Amniotic stem cell (primary cell): ENCODE measurements at regions not wholly inside any gene's neighbourhood (a gene's known extent, or its start where the extent isn't known, plus 50 kb on each side); places are given as distances from the start of the nearest gene placed in this dataset.
A peak's percentile ranks its signal among the peaks of the same experiment; 100 is the strongest.
"Not testable (repeated sequence)": the region's sequence is repeated elsewhere in the genome, so short reads cannot be mapped to it uniquely, and the experiment has no call there.

Source experiments
- DNase-seq: peaks from one replicate; lab custom pipeline; 2025; lab: John Stamatoyannopoulos, UW

GRCh38 chr7:79778786-79779770, 325.6 kb upstream of the MAGI2 start:
- peak; percentile 55 for DNase-seq

GRCh38 chr7:79775911-79776310, 322.4 kb upstream of the MAGI2 start:
- DNase-seq: no peak

GRCh38 chr7:79774150-79774549, 320.7 kb upstream of the MAGI2 start:
- DNase-seq: no peak

GRCh38 chr7:79770970-79771369, 317.5 kb upstream of the MAGI2 start:
- no peak for DNase-seq

- DNase-seq: no peak
Observed at GRCh38 chr7:79770063-79770462, 316.6 kb upstream of the MAGI2 start.

GRCh38 chr7:79767876-79768560, 314.6 kb upstream of the MAGI2 start:
- DNase-seq: not testable (repeated sequence)

- not testable (repeated sequence) for DNase-seq
Observed at GRCh38 chr7:79767192-79767591, 313.7 kb upstream of the MAGI2 start.

- DNase-seq: no peak
Observed at GRCh38 chr7:79761876-79762429, 308.5 kb upstream of the MAGI2 start.

GRCh38 chr7:79750941-79751340, 297.5 kb upstream of the MAGI2 start:
- DNase-seq: not testable (repeated sequence)

GRCh38 chr7:79749856-79750255, 296.4 kb upstream of the MAGI2 start:
- DNase-seq: no peak

GRCh38 chr7:79741684-79742083, 288.2 kb upstream of the MAGI2 start:
- no peak for DNase-seq

GRCh38 chr7:79740076-79740475, 286.6 kb upstream of the MAGI2 start:
- DNase-seq: no peak

- DNase-seq: not testable (repeated sequence)
Observed at GRCh38 chr7:79739036-79739709, 285.7 kb upstream of the MAGI2 start.

GRCh38 chr7:79736418-79736817, 283.0 kb upstream of the MAGI2 start:
- no peak for DNase-seq

GRCh38 chr7:79735012-79735411, 281.5 kb upstream of the MAGI2 start:
- no peak for DNase-seq

- DNase-seq: no peak
Observed at GRCh38 chr7:79734181-79734580, 280.7 kb upstream of the MAGI2 start.

GRCh38 chr7:79732535-79732934, 279.1 kb upstream of the MAGI2 start:
- no peak for DNase-seq

- DNase-seq: no peak
Observed at GRCh38 chr7:79730971-79731370, 277.5 kb upstream of the MAGI2 start.

- no peak for DNase-seq
Observed at GRCh38 chr7:79723833-79724618, 270.6 kb upstream of the MAGI2 start.

GRCh38 chr7:79722217-79722616, 268.8 kb upstream of the MAGI2 start:
- no peak for DNase-seq

- DNase-seq: no peak
Observed at GRCh38 chr7:79719216-79719615, 265.7 kb upstream of the MAGI2 start.
